SK-N-SH (cell line): ENCODE measurements at regions not wholly inside any gene's neighbourhood (a gene's known extent, or its start where the extent isn't known, plus 50 kb on each side); places are given as distances from the start of the nearest gene placed in this dataset.

Source experiments
- CTCF ChIA-PET: fragments of 300-600, 350-600 bp; formaldehyde crosslinking; extraction: SDS; loops from one replicate; lab custom pipeline; 2021; lab: Yijun Ruan, JAX
- POLR2A ChIA-PET: fragments of 350-600 bp; sonication (Branson Sonifier 250); formaldehyde crosslinking; extraction: SDS; loops from one replicate; lab custom pipeline; 2020; ENCODE audit warnings: antibody characterized with exemption, inconsistent platforms; lab: Yijun Ruan, JAX
- DNase-seq: peaks from one replicate; pipeline ENCODE4 v3.0.0; 2012
- H2AFZ ChIP-seq: fragments of 200-600 bp; sonication (generic); 2 replicates; pipeline ENCODE4 v1.8.1; 2016; ENCODE audit warnings: antibody characterized with exemption, mild to moderate bottlenecking, low read depth
- H3F3A ChIP-seq: fragments of 200-600 bp; sonication (generic); replicated peaks from 2 replicates; pipeline ENCODE3; 2016; ENCODE audit warnings: antibody characterized with exemption, mild to moderate bottlenecking; ENCODE audit not compliant: insufficient read depth
- H3K27ac ChIP-seq, 2 experiments: fragments of 200-500 bp in 1 of 2; fragments of 200-600 bp in 1 of 2; sonication (Bioruptor generic) in 1 of 2; sonication (generic), shearing (Covaris generic) in 1 of 2; 2 replicates each; pipeline versions ENCODE4 v1.5.1 to v1.6.1; 2014 to 2016; ENCODE audit warnings: low read depth in 2 of 2, inconsistent platforms in 1 of 2, low read length in 1 of 2, mild to moderate bottlenecking in 1 of 2, mixed read lengths in 1 of 2
- H3K27me3 ChIP-seq: fragments of 200-600 bp; sonication (generic), shearing (Covaris generic); 2 replicates; pipeline ENCODE4 v1.6.1; 2016; ENCODE audit warnings: mixed run types; ENCODE audit not compliant: insufficient read depth
- H3K36me3 ChIP-seq, 2 experiments: fragments of 200-500 bp in 1 of 2; fragments of 200-600 bp in 1 of 2; sonication (Bioruptor generic) in 1 of 2; sonication (generic) in 1 of 2; replicated peaks in 1 of 2; 2 replicates each; pipeline versions ENCODE3 to v1.5.1; 2014 to 2016; ENCODE audit warnings: low read length in 1 of 2, mild to moderate bottlenecking in 1 of 2; ENCODE audit not compliant: insufficient read depth in 2 of 2, control insufficient read depth in 1 of 2
- H3K4me1 ChIP-seq, 2 experiments: fragments of 200-500 bp in 1 of 2; fragments of 200-600 bp in 1 of 2; sonication (Bioruptor generic) in 1 of 2; sonication (generic), shearing (Covaris generic) in 1 of 2; 2 replicates each; pipeline versions ENCODE4 v1.5.1 to v1.6.1; 2014 to 2016; ENCODE audit warnings: low read depth in 1 of 2, low read length in 1 of 2, mixed run types in 1 of 2; ENCODE audit not compliant: insufficient read depth in 2 of 2, control insufficient read depth in 1 of 2
- H3K4me2 ChIP-seq: fragments of 200-600 bp; sonication (generic), shearing (Covaris generic); 2 replicates; pipeline ENCODE4 v1.6.1; 2017; ENCODE audit warnings: mixed run types
- H3K4me3 ChIP-seq, 2 experiments: fragments of 200-500 bp in 1 of 2; fragments of 200-600 bp in 1 of 2; sonication (Bioruptor generic) in 1 of 2; sonication (generic), shearing (Covaris generic) in 1 of 2; 2 replicates each; pipeline versions ENCODE4 v1.5.1 to v1.8.1; 2014 to 2016; ENCODE audit warnings: low read depth in 2 of 2, inconsistent platforms in 1 of 2, low read length in 1 of 2, mild to moderate bottlenecking in 1 of 2, mixed read lengths in 1 of 2, moderate library complexity in 1 of 2
- H3K79me2 ChIP-seq: fragments of 200-600 bp; sonication (generic); 2 replicates; pipeline ENCODE4 v1.8.1; 2017; ENCODE audit warnings: mild to moderate bottlenecking; ENCODE audit not compliant: insufficient read depth
- H3K9ac ChIP-seq: fragments of 200-600 bp; sonication (generic); 2 replicates; pipeline ENCODE4 v1.6.1; 2017; ENCODE audit warnings: mixed run types
- H3K9me2 ChIP-seq: fragments of 200-600 bp; sonication (generic); 2 replicates; pipeline ENCODE4 v1.6.1; 2017; ENCODE audit warnings: mixed run types
- H3K9me3 ChIP-seq: fragments of 200-600 bp; sonication (generic); 2 replicates; pipeline ENCODE4 v1.6.1; 2017; ENCODE audit warnings: mixed run types, mild to moderate bottlenecking, moderate library complexity
- H4K20me1 ChIP-seq: fragments of 200-600 bp; sonication (generic); 2 replicates; pipeline ENCODE4 v1.6.1; 2017; ENCODE audit warnings: mild to moderate bottlenecking, mixed run types; ENCODE audit not compliant: insufficient read depth
- CHD2 ChIP-seq: fragments of 150-350 bp; IDR thresholded peaks from 2 replicates; pipeline ENCODE4 v1.6.1; 2018; ENCODE audit warnings: low read length; ENCODE audit not compliant: partially characterized antibody
- CTCF ChIP-seq: fragments of 200-600 bp; sonication (generic); IDR thresholded peaks from 2 replicates; pipeline ENCODE4 v1.6.1; 2017; ENCODE audit warnings: antibody characterized with exemption, mild to moderate bottlenecking, moderate library complexity
- ELF1 ChIP-seq: IDR thresholded peaks from 2 replicates; pipeline ENCODE4 v1.4.0; 2012
- GABPA ChIP-seq: IDR thresholded peaks from 2 replicates; pipeline ENCODE4 v1.4.0; 2012; ENCODE audit warnings: low read depth, mild to moderate bottlenecking
- GATA2 ChIP-seq: sonication (generic); formaldehyde crosslinking; IDR thresholded peaks from 2 replicates; pipeline ENCODE4 v1.5.0; 2020; ENCODE audit warnings: mild to moderate bottlenecking, missing genetic modification reagents
- JUND ChIP-seq: IDR thresholded peaks from 2 replicates; pipeline ENCODE4 v1.4.0; 2012
- MEF2A ChIP-seq: IDR thresholded peaks from 2 replicates; pipeline ENCODE4 v1.4.0; 2012; ENCODE audit warnings: low read depth, borderline replicate concordance
- MXI1 ChIP-seq: IDR thresholded peaks from 2 replicates; pipeline ENCODE4 v1.6.1; 2012; ENCODE audit warnings: mild to moderate bottlenecking, low read depth, low read length, improper control_type of control experiment
- POLR2AphosphoS5 ChIP-seq: IDR thresholded peaks from 2 replicates; pipeline ENCODE4 v1.6.1; 2012; ENCODE audit warnings: low read depth, low read length
- REST ChIP-seq: IDR thresholded peaks from 2 replicates; pipeline ENCODE4 v1.6.1; 2012; ENCODE audit warnings: mild to moderate bottlenecking, low read depth, low read length, moderate library complexity
- SIN3A ChIP-seq: IDR thresholded peaks from 2 replicates; pipeline ENCODE4 v1.6.1; 2012; ENCODE audit warnings: low read depth, mild to moderate bottlenecking, low read length, moderate library complexity, borderline replicate concordance
- TCF12 ChIP-seq: IDR thresholded peaks from 2 replicates; pipeline ENCODE4 v1.4.0; 2012
- TEAD4 ChIP-seq: IDR thresholded peaks from 2 replicates; pipeline ENCODE4 v1.4.0; 2012; ENCODE audit warnings: mild to moderate bottlenecking, borderline replicate concordance; ENCODE audit not compliant: insufficient read depth
- ZBTB33 ChIP-seq: IDR thresholded peaks from 2 replicates; pipeline ENCODE4 v1.4.0; 2012; ENCODE audit warnings: low read depth, borderline replicate concordance
- WGBS: methylation state at CpG from one replicate; pipeline ENCODE4 v1.1.6; 2017; ENCODE audit warnings: low lambda C conversion rate; 5-methylcytosine and 5-hydroxymethylcytosine counted together
- TF ChIP-seq, protein P1 (sequence below): fragments of 150-350 bp; IDR thresholded peaks from 2 replicates; pipeline ENCODE4 v1.6.1; 2016; ENCODE audit warnings: mild to moderate bottlenecking, low read depth, low read length
- TF ChIP-seq, protein P2 (sequence below): IDR thresholded peaks from 2 replicates; pipeline ENCODE4 v1.4.0; 2012; ENCODE audit warnings: low read depth
- TF ChIP-seq, protein P3 (sequence below): fragments of 150-350 bp; IDR thresholded peaks from 2 replicates; pipeline ENCODE4 v1.6.1; 2017; ENCODE audit warnings: antibody characterized with exemption, low read length, low read depth, borderline replicate concordance

DNA sequence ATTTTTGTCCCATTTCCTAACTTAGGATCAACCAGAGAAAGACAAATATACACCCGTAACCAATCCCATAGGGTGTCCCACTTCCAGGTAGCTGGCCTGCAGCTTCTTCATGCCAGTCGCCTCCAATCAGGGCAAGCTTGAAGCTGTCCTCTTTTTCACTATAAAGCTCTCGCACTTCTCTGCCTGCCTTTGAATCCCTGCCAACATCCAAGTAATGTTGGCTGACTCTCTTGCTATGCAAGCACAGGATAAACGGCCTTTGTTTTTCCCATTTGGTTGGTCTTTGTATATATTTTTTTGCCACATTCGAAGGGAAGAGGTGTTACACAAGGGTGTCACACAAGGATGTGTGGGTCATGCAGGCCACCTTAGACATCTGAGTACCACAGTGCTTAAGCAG is 388.8 kb downstream of the CBLN2 start:
- POLR2A ChIA-PET, result no interaction called here
- TF ChIP-seq TCF12 (no peak), CTCF (no peak), MEF2A (no peak), MXI1 (no peak), REST (no peak), ELF1 (no peak), GATA2 (CRISPR knock-in tag) (no peak), CHD2 (no peak), SIN3A (no peak), JUND (no peak), POLR2AphosphoS5 (no peak), TEAD4 (no peak), GABPA (no peak), ZBTB33 (no peak)
- TF ChIP-seq, protein P1, sequence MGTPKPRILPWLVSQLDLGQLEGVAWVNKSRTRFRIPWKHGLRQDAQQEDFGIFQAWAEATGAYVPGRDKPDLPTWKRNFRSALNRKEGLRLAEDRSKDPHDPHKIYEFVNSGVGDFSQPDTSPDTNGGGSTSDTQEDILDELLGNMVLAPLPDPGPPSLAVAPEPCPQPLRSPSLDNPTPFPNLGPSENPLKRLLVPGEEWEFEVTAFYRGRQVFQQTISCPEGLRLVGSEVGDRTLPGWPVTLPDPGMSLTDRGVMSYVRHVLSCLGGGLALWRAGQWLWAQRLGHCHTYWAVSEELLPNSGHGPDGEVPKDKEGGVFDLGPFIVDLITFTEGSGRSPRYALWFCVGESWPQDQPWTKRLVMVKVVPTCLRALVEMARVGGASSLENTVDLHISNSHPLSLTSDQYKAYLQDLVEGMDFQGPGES, result no peak
- TF ChIP-seq, protein P2, sequence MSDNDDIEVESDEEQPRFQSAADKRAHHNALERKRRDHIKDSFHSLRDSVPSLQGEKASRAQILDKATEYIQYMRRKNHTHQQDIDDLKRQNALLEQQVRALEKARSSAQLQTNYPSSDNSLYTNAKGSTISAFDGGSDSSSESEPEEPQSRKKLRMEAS, result no peak
- TF ChIP-seq, protein P3, sequence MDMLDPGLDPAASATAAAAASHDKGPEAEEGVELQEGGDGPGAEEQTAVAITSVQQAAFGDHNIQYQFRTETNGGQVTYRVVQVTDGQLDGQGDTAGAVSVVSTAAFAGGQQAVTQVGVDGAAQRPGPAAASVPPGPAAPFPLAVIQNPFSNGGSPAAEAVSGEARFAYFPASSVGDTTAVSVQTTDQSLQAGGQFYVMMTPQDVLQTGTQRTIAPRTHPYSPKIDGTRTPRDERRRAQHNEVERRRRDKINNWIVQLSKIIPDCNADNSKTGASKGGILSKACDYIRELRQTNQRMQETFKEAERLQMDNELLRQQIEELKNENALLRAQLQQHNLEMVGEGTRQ, result no peak

More for the DNA sequence above, 388.8 kb downstream of the CBLN2 start:
- Histone ChIP-seq H3K9ac (no peak overlapping the region), H3K9me3 (no peaks in the 10 kb centered on the region), H3K4me2 (no peak overlapping the region), H3K4me3 (no peak overlapping the region), H4K20me1 (no peaks in the 10 kb centered on the region), H3K4me1 (no peaks in the 10 kb centered on the region), H3K27ac (no peak overlapping the region), H2AFZ (no peak overlapping the region), H3K79me2 (no peaks in the 10 kb centered on the region), H3F3A (no peaks in the 10 kb centered on the region), H3K27me3 (no peaks in the 10 kb centered on the region), H3K36me3 (no peaks in the 10 kb centered on the region), H3K9me2 (no peaks in the 10 kb centered on the region)
- no peak for DNase-seq
- CTCF ChIA-PET, result no interaction called here
- WGBS, result 44% methylated on average over 5 of the region's 5 CpGs
